Heart left ventricle (tissue), 16 donors: ENCODE measurements at regions not wholly inside any gene's neighbourhood (a gene's known extent, or its start where the extent isn't known, plus 50 kb on each side); places are given as distances from the start of the nearest gene placed in this dataset.
"Not testable (repeated sequence)": the region's sequence is repeated elsewhere in the genome, so short reads cannot be mapped to it uniquely, and the experiment has no call there.

Experiments used
- ATAC-seq, 4 donors: fragments of 200-7000 bp; cut with Tn5 transposase; one replicate each; pipeline ENCODE4 v1.9.1; 2020 to 2022; ENCODE audit warnings: moderate library complexity in 4 of 4, mild to moderate bottlenecking in 3 of 4, moderate number of reproducible peaks in 1 of 4
- DNase-seq, 5 donors: peaks; one replicate each; pipeline ENCODE4 v3.0.0-alpha.2; 2020
- H3K27ac ChIP-seq, 12 donors: fragments of 200-600 bp; sonication (generic) in 4 of 12; one replicate each; pipeline versions ENCODE4 v1.5.0 to v1.8.0; 2016 to 2022; ENCODE audit warnings: mild to moderate bottlenecking in 2 of 12
- H3K27me3 ChIP-seq, 9 donors: fragments of 200-600 bp; sonication (generic) in 2 of 9; one replicate each; pipeline versions ENCODE4 v1.5.1 to v1.8.0; 2016 to 2022; ENCODE audit warnings: mild to moderate bottlenecking in 3 of 9
- H3K36me3 ChIP-seq, 9 donors: fragments of 200-600 bp; sonication (generic) in 2 of 9; one replicate each; pipeline versions ENCODE4 v1.5.0 to v1.8.0; 2018 to 2022; ENCODE audit warnings: mild to moderate bottlenecking in 2 of 9
- H3K4me1 ChIP-seq, 12 donors: fragments of 200-600 bp; sonication (generic) in 4 of 12; one replicate each; pipeline versions ENCODE4 v1.5.0 to v1.8.0; 2016 to 2022; ENCODE audit warnings: mild to moderate bottlenecking in 3 of 12
- H3K4me3 ChIP-seq, 12 donors: fragments of 200-600 bp; sonication (generic) in 4 of 12; one replicate each; pipeline versions ENCODE4 v1.5.0 to v1.8.0; 2017 to 2022; ENCODE audit warnings: mild to moderate bottlenecking in 9 of 12, moderate library complexity in 4 of 12
- H3K9me3 ChIP-seq, 12 donors: fragments of 200-600 bp; sonication (generic) in 4 of 12; one replicate each; pipeline versions ENCODE4 v1.5.0 to v1.8.0; 2016 to 2022; ENCODE audit warnings: mild to moderate bottlenecking in 1 of 12
- POLR2A ChIP-seq, 2 donors: fragments of 450-650 bp; IDR thresholded peaks; one replicate each; pipeline ENCODE4 v1.6.1; 2017; ENCODE audit warnings: antibody characterized with exemption in 2 of 2, mild to moderate bottlenecking in 2 of 2, moderate library complexity in 2 of 2
- WGBS, 4 donors: extraction: QIAGEN DNeasy Blood & Tissue Kit in 2 of 4; methylation state at CpG; one replicate each; pipeline versions ENCODE4 v1.1.5 to v1.1.7; 2013 to 2018; 5-methylcytosine and 5-hydroxymethylcytosine counted together
- intact Hi-C, 10 donors: fragments of 100-400 bp; cut with DNase I; formaldehyde crosslinking; loops; one replicate each; pipeline versions ENCODE4 v1.11.1 to v1.14.2; 2022
- TF ChIP-seq, protein P1 (sequence below), 12 donors: fragments of 200-600 bp; sonication (generic) in 4 of 12; IDR thresholded peaks; one replicate each; pipeline versions ENCODE4 v1.5.0 to v1.8.0; 2018 to 2022; ENCODE audit warnings: antibody characterized with exemption in 12 of 12, mild to moderate bottlenecking in 5 of 12
- donor health status: ischemic (EF 13 %, LVEDD 7.1; RV severe dilation, severe dysfunction).
- donor health status: healthy with polysubstance abuse.
- donor health status: DM: no; HTN: yes; CAD: no.
- donor health status: DM: no; HTN: no; CAD: no.
- donor health status: ischemic (EF 25% LVEDD 6.9; RV normal size, moderate dysfunction).
- donor health status: ischemic (EF 25% LVEDD 5.7; RV mildly dilated, moderate dysfunction).
- donor health status: healthy.
- donor health status: DM: yes; HTN: yes; CAD: no.
- donor health status: ischemic (EF 35%, LVEDD 5.7; RV mildly dilated, moderate dysfunction).
- donor health status: nonischemic (EF 11% LVEDD 7.7; RV severe dilation, severe dysfunction).
- donor health status: DM: yes; HTN: yes; CAD: no.
- donor health status: PGD.
- donor health status: ischemic (EF 29% LVEDD 5.4; RV normal size, mild dysfunction).
- donor health status: nonischemic (EF 23%, LVEDD 6.1; RV moderate dilation, normal function).

DNA sequence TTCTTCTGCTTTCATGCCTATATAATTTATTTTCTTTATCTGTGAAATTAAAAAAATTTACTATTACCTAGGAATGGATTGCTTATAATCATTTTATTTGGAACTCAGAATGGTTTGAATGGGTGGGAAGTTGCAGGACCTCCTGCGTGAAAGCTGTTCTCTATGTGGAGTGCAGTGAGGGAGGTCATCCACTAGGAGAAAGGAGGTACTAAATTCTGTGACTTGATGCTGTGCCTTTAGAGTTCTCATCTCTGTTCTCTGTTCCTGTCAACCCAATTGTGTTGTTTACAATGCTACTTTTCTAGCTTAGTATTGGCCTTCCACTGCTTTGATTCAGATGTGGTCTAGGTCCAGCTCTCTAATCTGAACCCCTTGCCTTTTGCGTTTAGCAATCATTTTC is 65.0 kb upstream of the HIVEP1 start:
- Histone ChIP-seq H3K27ac (no peak overlapping the region), H3K36me3 (no peaks in the 10 kb centered on the region), H3K27me3 (no peaks in the 10 kb centered on the region), H3K4me1 (no peaks in the 10 kb centered on the region), H3K9me3 (peaks cover 0 to 5% (median 0%) of the 10 kb centered on the region in 12 donors), H3K4me3 (no peak overlapping the region)
- DNase-seq (no peak), ATAC-seq (no peak)
- WGBS, 4 donors: 90 to 95% (median 93%) methylated on average over 2 of the region's 2 CpGs
- TF ChIP-seq, protein P1, sequence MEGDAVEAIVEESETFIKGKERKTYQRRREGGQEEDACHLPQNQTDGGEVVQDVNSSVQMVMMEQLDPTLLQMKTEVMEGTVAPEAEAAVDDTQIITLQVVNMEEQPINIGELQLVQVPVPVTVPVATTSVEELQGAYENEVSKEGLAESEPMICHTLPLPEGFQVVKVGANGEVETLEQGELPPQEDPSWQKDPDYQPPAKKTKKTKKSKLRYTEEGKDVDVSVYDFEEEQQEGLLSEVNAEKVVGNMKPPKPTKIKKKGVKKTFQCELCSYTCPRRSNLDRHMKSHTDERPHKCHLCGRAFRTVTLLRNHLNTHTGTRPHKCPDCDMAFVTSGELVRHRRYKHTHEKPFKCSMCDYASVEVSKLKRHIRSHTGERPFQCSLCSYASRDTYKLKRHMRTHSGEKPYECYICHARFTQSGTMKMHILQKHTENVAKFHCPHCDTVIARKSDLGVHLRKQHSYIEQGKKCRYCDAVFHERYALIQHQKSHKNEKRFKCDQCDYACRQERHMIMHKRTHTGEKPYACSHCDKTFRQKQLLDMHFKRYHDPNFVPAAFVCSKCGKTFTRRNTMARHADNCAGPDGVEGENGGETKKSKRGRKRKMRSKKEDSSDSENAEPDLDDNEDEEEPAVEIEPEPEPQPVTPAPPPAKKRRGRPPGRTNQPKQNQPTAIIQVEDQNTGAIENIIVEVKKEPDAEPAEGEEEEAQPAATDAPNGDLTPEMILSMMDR (IDR thresholded peaks at IDR 0.05): no peak
- TF ChIP-seq POLR2A (IDR thresholded peaks at IDR 0.05): no peak
- intact Hi-C loops: no loop called here

DNA sequence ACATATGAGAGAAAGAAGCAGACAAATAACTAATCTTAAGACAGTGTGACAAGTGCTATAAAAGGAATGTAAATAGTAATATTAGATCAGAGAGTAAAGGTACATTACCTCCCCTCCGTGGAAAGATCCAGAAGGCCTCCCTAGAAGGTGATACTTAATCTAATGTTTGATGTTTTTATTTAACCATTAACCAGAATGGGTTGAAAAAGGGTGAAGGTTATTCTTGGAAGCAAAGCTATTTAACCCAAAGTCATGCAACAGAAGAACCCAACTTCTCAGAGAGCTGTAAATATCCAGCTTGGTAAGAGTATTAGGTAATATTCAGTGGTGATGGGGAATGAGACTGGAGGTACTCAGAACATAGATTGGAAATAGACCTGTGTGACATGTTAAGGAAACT is 68.0 kb upstream of the HIVEP1 start:
- ATAC-seq (no peak), DNase-seq (no peak)
- WGBS, 4 donors: 86 to 95% (median 91%) methylated on average over 1 of the region's 1 CpG
- Histone ChIP-seq H3K4me1 (no peaks in the 10 kb centered on the region), H3K9me3 (no peaks in the 10 kb centered on the region), H3K27ac (no peak overlapping the region), H3K4me3 (no peak overlapping the region), H3K36me3 (no peaks in the 10 kb centered on the region), H3K27me3 (no peaks in the 10 kb centered on the region)
- no peak for TF ChIP-seq POLR2A (IDR thresholded peaks at IDR 0.05)
- intact Hi-C loops: no loop called here

DNA sequence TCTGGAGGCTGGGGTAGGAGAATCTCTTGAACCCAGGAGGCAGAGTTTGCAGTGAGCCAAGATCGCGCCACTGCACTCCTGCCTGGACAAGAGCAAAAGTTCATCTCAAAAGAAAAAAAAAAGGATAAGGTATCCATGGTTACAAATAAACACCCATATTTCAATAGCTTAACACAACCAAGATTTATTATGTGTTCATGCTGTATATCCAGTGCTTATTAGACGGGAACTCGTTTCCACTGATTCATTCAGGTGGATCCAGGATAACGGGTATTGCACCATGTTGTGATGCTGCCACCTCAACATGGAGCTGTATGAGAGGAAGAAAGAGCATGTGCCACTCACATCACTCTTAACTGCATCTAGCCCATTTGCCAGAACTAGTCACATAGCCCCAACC is 69.1 kb upstream of the HIVEP1 start:
- 84 to 99% (median 91%) methylated on average over 5 of the region's 5 CpGs for WGBS, 4 donors
- Histone ChIP-seq H3K27me3 (no peaks in the 10 kb centered on the region), H3K36me3 (no peaks in the 10 kb centered on the region), H3K4me1 (peaks cover 0 to 5% (median 0%) of the 10 kb centered on the region in 12 donors), H3K4me3 (no peak overlapping the region), H3K27ac (no peak overlapping the region), H3K9me3 (no peaks in the 10 kb centered on the region)
- no peak for DNase-seq
- intact Hi-C loops: no loop called here
- TF ChIP-seq POLR2A (IDR thresholded peaks at IDR 0.05): no peak
- TF ChIP-seq, protein P1 (IDR thresholded peaks at IDR 0.05): no peak
- no peak for ATAC-seq

DNA sequence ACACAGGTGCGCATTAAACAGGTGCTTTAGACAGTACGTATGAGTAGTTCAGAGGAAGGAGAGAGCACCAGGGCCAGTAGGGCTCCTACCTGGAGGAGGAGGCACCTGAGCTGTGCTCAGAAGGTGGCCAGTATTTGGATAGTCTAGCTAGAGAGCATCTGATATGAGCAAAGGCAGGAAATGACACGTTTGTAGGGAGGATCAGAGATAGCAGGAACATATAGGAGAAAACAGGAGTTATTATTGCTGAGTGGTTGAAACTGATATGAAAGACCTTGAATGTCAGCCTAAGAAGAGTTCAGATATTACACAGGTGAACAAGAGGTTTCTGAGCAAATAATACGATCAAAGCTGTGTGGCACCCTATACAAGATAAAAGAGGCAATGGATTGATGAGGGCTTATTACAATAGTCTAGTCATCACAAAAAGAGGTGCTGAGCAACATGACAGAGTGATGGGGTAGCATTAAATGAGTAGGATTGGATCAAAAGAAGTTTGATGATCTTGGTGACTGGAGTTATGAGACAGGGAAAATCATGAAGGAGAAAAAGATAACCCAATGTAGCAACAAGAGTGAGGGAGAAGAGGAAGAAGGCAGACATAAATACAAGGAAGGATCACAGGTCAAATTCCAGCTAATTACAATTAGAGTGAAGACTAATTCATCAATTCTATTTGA is 69.8 kb upstream of the HIVEP1 start:
- Histone ChIP-seq H3K36me3 (no peaks in the 10 kb centered on the region), H3K27ac (no peak overlapping the region), H3K27me3 (no peaks in the 10 kb centered on the region), H3K4me3 (no peak overlapping the region), H3K4me1 (peaks cover 0 to 5% (median 0%) of the 10 kb centered on the region in 12 donors), H3K9me3 (no peaks in the 10 kb centered on the region)
- WGBS, 4 donors: 67 to 85% (median 78%) methylated on average over 4 of the region's 4 CpGs
- intact Hi-C loops: no loop called here
- no peak for ATAC-seq
- DNase-seq: no peak
- no peak for TF ChIP-seq POLR2A (IDR thresholded peaks at IDR 0.05)
- TF ChIP-seq, protein P1 (IDR thresholded peaks at IDR 0.05): no peak

DNA sequence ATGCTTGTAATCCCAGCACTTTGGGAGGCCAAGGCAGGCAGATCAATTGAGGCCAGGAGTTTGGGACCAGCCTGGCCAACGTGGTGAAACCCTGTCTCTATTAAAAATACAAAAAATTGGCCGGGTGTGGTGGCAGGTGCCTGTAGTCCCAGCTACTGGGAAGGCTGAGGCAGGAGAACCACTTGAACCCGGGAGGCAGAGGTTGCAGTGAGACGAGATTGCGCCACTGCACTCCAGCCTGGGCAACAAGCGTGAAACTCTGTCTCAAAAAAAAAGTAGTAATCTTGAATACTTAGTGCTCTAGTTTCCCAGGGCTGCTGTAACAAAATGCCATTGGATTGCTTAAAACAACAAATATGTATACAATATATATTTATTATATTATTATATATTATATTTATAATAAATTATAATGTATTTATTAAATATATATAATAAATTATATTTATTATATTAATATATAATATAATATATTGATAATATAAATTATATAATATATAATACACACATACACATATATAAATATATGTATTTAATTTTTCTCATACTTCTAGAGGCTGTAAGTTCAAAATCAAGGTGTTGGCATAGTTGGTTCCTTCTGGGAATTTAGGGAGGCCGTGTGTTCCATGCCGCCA is 71.5 kb upstream of the HIVEP1 start:
- 91 to 96% (median 94%) methylated on average over 8 of the region's 8 CpGs for WGBS, 4 donors
- H3K4me3 ChIP-seq, intact Hi-C loops, DNase-seq, H3K9me3 ChIP-seq, H3K36me3 ChIP-seq, H3K4me1 ChIP-seq, ATAC-seq, H3K27ac ChIP-seq, H3K27me3 ChIP-seq: not testable (repeated sequence)
